Esophagus squamous epithelium (tissue), 4 donors: ENCODE measurements at regions not wholly inside any gene's neighbourhood (a gene's known extent, or its start where the extent isn't known, plus 50 kb on each side); places are given as distances from the start of the nearest gene placed in this dataset.

ENCODE experiments used
- CTCF ChIP-seq, 6 experiments: fragments of 450-650 bp in 4 of 6; fragments of 200-600 bp in 2 of 6; sonication (generic) in 2 of 6; IDR thresholded peaks; one replicate each; pipeline ENCODE4 v1.5.1; 2016 to 2019; ENCODE audit warnings: antibody characterized with exemption in 6 of 6, mild to moderate bottlenecking in 4 of 6, moderate library complexity in 4 of 6
- POLR2A ChIP-seq, 4 donors: fragments of 450-650 bp; IDR thresholded peaks; one replicate each; pipeline ENCODE4 v1.6.1; 2017; ENCODE audit warnings: antibody characterized with exemption in 4 of 4, mild to moderate bottlenecking in 4 of 4, moderate library complexity in 3 of 4

GRCh38 chr2:134164306-134164705 lies 89.6 kb upstream of the MGAT5 start:
- no peak for TF ChIP-seq CTCF (IDR thresholded peaks at IDR 0.05)
- no peak for TF ChIP-seq POLR2A (IDR thresholded peaks at IDR 0.05)
